Non-pigmented ciliary epithelial cell (primary cell): ENCODE measurements at regions not wholly inside any gene's neighbourhood (a gene's known extent, or its start where the extent isn't known, plus 50 kb on each side); places are given as distances from the start of the nearest gene placed in this dataset.

Source experiments
- DNase-seq: peaks from one replicate; pipeline ENCODE4 v3.0.0-alpha.2; 2010; ENCODE audit warnings: low read depth

DNA sequence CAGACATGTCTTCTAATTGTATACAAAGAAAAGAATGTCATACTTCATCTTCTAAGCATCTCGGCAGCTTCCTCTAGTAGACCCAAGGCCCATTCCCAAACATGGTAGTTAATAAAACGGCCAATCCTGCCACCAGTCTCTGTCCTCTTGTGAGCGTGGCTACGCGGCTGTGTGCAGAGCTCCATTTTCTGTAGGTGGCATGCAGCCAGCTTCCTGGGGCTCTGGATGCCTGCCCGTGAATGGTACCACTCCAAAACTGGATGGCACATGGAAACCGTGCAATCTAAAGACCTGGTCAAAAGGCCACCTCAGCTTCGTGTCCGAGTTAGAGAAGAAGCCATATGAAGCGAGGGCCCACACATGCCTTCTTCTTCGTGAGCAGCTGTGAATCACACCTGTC is 110.7 kb downstream of the SIPA1L2 start:
- no peak for DNase-seq

DNA sequence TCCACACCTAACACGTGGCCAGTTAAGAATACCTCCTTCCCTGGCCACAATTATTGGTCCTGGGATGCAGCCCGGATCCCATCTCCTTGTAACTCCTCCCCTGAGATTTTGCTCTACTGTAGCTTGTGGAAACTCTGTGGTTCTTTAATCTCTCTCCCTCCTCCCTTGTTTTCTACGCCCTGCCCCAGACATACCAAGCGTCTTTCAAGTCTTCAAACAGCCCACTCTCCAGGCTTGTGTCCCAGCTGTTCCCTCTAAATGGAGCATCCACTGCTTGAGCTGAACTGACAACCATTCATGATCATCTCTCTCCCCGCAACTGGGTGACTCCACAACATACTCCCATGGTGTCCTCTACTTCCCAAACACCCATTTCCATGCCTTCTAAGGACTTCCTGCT is 111.6 kb downstream of the SIPA1L2 start:
- no peak for DNase-seq

DNA sequence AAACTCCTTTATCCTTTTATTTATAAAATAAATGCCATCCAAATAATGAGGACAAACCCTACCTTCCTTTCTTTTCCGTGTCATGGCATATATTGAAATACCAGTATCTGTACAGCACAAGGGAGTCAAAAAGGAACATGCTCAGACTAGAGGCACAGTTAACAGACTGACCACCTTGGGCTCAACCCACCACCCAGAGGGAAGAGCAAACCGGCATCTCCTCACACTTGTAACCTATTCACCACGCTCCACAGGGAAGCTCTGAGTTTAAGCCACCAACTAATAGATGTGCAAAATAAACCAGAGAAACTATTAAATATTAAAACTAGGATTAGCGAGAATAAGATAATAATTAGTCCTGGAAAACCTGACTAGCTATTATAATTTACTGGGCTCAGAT is 112.7 kb downstream of the SIPA1L2 start:
- no peak for DNase-seq

DNA sequence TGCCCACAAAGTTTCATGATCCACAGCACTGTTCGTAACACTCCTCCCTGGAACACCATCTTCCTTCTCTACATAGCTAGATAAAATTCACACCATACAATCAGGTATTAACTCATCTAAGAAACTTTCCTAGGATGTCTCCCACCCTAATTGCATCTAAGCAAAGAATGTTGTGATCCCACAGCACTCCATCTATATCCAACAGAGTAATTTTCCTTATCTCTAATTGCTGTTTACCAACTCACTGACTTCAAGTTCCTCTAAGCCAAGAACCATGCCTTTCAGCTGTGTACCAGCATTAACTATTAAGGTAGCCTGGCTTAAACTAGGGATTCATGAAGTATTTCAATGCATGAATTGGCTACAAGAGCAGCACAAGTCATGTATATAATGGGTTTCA is 114.2 kb downstream of the SIPA1L2 start:
- DNase-seq: no peak

DNA sequence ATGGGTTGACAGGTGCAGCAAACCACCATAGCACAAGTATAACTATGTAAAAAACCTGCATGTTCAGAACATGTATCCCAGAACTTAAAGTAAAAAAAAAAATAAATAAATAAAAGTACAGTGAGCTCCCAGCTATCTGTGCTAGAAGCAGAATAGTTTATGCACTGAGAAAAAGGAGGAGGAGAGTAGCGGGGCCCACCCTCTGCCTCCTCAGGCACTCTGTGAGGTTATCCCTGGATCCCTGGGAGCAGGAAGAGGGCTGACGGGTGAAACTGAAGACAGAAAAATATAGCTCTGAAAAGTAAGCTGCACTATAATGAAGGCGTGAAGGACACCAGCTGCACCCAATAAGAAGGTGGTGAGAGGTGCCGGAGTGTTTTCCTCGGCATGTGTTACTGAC is 117.2 kb downstream of the SIPA1L2 start:
- no peak for DNase-seq

DNA sequence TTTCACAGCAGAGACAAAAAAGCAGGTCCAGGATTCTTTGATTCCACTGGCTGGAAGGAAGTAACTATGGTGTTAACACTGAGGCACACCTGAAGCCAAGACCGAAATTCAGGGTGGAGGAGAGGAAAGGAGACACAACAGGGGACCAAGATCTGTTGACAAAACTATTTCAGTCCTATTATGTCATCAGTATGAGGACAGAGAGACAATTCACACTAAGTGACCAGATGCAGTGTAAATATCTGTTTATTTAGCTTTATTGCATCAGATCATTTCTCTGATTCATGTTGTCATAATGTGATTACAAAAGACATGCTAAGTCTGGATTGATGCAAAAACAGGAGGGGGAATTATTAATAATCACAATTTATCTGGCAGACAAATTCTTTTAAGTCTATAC is 118.8 kb downstream of the SIPA1L2 start:
- no peak for DNase-seq

DNA sequence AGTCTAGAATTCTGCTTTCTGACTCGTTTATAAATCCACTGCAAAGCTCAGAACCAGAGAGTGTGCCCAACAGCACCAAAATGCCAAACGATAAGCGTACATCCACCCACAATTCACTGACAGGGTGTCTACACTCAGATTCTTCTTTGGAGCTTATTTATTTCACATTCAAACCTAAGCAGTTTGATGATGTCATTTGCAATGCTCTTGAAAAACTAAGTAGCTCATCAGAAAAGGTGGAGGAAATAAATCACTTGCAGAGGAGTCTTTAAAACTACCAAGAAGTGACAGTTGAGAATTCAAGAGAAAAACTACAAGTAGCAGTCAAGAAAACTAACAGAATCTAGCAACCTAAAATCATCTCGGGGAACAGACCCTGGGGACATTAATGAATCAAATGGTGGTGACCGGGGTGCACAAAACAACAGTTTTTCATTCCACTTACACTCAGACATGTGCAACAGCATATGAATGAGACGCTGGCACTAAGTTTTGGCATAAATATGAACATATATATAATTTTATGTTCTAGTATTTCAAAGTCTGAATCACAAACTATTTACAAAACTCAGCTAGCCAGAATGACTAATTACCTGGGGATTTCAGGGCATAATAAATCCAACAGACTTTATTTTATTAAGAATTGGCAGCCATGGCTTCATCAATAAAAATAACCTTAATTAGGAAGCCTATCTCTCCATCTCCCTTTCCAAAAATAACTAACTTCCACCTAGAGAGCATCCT is 119.4 kb downstream of the SIPA1L2 start:
- DNase-seq: no peak

DNA sequence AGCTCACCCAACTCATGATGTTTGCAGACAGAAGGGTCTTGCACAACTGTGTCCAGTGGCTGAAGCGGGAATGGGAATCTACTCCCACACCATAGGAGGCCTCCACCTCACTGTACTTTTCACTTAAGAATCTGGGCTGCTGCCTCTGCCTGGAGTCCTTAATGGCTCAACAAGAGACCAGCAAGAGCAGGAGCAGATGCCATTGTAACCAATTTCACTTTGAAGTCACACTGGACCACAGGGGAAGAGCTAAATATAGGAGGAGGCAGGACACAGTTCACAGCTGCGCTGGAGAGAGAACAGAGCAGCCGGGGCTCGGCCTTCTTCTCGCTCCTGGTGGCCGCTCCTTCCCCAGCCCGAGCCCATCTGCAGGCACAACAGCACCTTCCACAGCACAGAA is 120.4 kb downstream of the SIPA1L2 start:
- DNase-seq: no peak

DNA sequence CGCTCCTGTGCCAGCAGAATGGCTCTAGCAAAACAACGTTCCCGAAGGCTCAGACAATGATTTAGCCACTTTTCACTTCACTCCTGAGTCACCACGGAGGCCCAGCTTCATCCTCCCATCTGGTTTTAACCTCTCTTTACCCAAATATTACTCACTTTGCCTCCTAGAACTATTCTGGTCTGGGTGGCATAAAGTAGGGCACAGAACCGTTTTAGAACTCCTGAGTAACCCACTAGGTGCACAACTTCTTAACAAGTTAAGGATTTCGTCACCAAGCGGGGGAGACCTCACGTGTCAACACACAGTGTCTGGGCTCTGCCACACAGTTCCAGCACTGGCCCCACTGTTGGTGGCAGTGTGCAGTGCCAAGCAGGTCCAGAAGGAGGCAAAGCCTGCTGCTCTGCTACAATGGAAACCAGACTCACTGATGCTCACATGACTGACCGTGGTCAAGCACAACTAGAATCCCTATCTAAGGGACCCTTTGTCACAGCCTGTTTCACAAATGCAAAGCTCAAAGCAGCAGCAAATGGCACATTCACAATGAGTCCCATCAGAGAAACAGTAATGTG is 121.7 kb downstream of the SIPA1L2 start:
- no peak for DNase-seq

DNA sequence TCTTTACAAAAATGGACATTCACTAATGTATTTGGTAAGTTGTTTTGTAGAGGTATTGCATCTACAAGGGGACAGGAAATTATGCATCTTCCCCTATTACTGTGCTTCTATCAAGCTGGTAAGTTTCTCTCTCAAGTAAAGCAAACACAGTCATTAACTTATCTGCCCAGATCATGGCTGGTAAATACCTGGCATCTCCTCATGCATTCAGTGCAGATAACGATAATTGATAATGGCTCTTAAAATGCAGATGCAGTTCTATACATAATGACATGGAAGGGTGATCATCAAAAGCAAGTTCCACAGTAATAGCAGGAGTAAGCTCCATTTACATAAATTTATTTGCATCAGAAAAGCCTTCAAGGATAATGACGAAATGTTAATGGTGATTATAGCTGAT is 122.4 kb downstream of the SIPA1L2 start:
- DNase-seq: no peak

DNA sequence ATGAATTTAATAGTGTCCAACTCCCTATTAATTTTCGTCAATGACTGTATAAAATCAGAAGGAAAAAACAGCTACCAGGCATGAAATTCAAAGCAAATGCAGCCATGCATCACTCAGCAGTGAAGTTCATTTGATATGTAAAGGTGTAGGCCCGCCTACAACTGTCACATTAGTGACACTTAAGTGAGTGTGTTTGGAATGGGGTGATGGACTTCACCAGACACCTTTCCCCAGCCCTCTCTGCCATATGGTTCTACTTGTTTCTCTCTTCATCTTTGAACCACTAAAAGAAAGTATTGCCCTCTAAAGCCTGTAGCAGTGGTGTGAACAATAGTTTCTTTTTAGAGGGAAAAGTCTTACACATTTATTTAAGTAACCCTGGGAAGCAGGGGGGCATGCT is 124.0 kb downstream of the SIPA1L2 start:
- no peak for DNase-seq

DNA sequence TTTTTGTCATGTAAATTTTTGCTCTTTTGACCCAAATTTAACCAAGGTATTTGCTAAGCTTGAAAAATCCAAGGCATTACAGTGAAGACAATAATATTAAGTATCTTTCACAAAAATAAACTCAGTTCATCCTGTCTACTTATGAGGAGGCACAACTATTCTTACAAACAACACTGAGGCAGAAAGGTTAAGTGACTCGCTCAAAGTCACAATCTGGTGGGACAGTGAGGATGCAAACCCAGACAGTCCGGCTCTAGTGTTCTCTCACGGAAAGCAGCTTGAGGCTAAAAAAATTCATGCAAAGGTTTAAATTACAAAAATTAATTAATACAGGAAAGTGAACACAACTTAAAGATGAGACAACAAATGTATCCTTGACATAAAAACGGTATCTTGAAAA is 125.3 kb downstream of the SIPA1L2 start:
- DNase-seq: no peak

DNA sequence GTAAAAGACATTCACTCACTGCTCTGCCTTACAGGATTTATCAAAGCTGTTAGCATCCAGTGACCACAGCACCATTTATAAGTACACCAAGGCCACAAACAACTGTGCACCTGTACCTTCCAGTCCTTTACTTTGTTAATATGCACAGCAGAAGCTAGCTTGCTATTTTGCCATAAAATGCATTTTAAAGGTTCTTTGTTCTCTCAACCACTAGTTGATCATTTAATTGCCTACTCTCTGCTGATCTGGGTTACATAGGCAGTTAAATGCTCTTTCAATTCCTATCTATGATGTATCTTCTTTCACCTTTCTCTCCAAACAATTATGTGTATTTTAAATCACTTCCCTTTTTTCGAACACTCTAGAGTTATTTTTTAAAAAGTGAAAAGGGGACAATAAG is 126.4 kb downstream of the SIPA1L2 start:
- no peak for DNase-seq

DNA sequence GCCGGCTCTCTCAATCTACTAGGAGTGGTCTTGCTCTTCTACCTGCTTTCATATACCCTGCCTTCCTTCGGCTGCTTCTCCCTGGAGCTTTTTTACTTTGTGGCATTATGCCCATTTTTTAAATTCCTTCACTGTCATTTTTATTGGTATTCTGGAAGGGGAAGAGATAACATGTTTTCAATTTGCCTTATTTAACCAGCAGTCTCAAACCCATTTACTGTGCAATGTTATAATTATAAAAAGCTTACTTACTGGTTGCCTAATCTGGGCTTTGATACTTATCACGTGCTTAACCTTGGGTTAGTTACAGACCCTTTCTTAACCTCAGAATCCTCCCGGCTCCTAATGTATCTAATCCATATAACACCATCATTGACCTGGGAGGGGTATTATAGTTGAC is 128.1 kb downstream of the SIPA1L2 start:
- no peak for DNase-seq

DNA sequence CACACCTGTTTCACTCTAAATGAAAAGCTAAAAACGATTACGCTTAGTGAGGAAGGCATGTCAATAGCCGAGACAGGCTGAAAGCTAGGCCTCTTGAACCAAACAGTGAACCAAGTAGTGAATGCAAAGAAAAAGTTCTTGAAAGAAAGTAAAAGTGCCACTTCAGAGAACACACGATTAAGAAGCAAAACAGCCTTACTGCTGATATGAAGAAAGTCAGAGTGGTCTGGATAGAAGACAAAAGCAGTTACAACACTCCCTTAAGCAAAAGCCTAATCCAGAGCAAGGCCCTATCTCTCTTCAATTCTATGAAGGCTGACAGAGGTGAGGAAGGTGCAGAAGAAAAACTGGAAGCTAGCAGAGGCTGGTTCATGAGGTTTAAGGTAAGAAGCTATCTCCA is 130.7 kb downstream of the SIPA1L2 start:
- no peak for DNase-seq

DNA sequence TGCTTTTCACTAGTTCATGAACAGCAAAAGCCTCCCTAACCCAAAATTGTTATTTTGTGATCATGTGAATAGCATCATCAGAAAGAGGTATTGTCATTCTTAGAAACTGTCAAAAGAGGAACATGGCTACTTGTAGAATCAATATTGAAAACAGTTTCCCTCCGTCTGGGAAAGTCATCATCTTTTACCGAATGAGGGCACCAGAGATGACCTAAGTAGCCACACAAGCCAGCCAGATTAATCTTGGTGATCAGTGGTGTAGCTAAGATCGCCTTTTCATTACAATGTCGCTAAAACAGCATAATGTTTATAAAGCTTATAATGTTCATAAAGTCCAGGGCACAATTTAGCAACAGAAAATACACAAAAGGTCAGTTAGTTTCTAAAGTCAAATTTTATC is 136.1 kb downstream of the SIPA1L2 start:
- DNase-seq: no peak

DNA sequence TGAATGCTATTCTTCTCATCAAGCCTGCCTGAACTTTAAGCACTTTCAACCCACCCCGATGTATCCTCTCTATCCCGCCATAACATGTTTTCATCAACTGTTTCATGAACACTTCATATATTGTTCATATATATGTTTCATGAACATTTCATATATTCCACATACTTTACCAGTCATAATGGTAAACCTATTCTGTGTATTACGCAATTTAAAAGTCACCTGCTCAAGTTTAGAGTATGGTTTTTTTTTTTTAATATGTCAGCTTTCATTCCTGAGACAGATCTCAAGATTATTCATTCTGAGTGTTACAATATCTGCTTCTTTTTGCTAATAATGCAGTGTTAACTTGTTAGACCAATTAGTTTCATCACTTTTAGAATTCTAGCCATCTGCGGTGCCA is 140.7 kb downstream of the SIPA1L2 start:
- DNase-seq: no peak

DNA sequence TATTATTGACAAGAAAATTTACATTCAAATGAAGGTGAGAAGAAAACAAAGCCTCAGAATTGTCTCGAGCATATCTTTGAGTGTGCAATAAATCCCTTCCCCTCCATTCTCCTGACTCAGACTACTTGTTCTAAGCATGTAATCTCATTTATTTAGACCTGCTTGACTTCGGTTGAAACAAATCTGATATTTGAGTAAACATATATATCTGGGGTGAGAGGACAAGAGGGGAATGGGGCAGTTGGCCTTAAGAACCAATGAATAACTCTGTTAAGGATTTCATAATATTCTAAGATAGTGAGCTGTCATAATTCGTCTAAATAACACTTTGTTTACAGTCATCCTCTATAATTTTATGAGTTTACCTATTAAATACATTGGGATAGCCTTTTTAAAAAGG is 142.7 kb downstream of the SIPA1L2 start:
- DNase-seq: no peak

DNA sequence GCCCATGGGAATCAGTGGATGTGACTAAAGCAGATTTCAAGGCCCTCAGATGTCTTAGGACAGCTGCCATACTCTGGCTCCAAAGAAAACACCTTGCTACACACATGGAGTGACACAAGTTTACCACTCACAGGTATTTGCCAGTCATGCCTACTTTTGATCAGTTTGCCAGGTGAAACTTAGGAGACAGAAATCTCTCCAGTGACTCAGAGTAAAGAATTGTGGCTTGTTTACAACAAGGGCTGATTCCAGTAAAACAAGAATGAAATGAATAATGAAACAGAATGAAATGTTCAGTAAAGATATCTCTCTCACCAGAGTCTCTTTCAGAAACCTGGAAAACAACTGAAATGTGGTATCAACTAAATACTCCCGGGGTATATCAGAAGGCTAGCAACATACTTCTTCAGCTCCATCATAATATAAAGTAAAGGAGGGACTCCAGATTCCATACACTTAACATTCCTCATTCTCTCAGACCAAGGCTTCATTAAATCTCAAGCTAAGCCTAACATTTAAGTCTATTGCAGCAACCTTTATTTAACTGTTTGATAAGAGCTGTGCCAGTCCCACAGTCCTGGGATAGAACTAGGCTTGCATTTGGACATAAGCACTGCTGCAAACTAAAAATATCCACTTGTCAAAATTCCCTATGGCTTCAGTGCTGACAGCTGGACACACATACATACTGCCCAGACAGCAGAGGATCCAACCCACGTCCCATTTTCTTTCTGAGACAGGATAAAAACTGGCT is 143.3 kb downstream of the SIPA1L2 start:
- DNase-seq: no peak

DNA sequence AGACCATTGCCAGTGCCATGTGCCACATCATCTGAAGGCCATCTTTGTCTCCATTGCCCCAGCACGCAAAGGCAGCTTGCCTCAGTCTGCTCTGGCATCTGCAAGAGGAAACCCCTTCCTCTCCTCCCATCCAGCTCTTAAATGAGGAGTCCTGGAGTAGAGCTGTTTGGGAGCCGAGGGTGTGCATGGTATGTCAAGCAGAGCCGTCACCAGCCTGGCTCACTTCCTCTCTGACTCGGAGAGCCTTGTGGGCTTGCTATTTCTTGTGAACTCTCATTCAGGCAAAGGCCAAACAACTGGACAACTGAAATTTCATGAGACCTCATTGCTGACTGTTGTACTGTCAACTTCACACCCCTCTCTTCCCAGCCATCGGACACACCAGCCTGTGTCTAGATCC is 143.9 kb downstream of the SIPA1L2 start:
- DNase-seq: no peak

DNA sequence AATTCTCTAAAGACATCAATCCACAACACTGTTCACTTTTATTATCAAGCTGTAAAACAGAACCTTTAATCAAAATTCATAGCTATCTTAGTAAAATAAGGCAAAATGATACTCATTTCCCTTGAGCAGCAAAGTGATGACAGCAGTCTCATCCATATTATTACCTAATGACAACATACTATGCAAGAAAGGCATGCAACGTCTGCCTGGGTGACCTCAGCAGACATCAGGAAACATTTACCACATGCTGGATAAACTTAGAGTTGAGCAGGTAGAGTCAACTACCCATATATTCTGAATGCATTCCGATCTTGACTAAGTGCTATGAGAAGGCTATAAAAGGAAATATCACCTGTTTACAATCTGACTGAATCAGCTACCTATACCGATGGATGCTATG is 145.1 kb downstream of the SIPA1L2 start:
- no peak for DNase-seq

DNA sequence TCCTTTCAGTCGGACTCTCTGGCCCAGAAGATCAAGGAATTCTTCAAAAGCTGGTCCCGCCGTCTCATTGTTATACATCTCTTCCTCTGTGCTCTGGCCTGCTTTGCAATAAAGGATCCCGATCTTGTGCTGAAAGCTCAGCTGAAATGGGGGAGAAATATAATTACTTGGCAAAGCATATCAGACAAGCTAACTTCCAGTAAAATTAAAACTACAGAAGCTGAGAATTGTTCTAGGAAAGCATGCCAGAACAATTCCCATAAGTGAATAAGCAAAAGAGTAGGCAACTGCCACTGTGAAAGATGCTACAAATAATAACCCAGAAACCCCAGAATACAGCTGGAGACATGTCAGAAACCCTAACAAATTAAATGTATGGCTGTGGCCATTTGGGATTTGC is 146.1 kb downstream of the SIPA1L2 start:
- DNase-seq: no peak

DNA sequence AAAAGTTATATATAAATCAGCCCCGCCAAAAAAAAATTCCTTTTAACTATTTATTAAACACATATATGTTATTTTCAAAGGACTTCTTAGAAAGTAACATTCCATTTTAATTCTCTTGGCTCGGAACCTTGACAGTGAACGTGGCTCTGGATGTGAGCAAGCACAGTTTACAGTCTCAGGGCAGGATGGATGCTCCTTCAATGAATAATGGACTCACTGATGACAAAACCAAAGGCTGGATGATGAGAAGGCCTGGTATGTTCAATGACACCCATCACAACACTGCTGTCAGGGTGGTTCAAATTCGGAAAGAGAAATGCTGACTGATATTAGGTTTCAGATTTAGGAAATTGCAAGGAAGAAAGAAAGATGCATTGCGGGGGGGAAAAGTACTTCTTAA is 148.8 kb downstream of the SIPA1L2 start:
- DNase-seq: no peak

DNA sequence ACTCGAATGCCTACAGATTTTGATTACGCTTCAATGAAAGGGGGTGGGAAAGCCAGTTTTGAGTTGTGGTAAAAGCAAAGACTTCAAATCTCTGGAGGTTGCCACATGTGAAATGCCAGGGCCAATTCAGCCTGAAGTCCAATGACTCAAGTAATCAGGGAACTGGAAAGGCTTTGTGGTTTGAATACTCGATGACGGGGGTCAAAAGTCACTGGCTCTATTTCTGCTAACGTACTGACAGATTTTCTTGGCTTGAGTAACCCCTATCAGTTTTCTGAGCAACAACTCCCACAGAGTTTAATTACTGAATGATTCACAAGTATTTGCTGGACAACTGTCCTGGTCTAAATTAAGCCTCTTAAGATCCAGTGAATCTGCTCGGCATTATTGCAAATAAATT is 152.2 kb downstream of the SIPA1L2 start:
- peak; percentile 85 for DNase-seq
